ENCODE measurements at regions not wholly inside any gene's neighbourhood (a gene's known extent, or its start where the extent isn't known, plus 50 kb on each side); places are given as distances from the start of the nearest gene placed in this dataset.

GRCh38 chr1:78339490-78339889 lies 151.3 kb upstream of the PTGFR start:
- TF ChIP-seq CTCF (IDR thresholded peaks at IDR 0.05), result no peak
- TF ChIP-seq POLR2A (IDR thresholded peaks at IDR 0.05), result no peak

Measured in testis (tissue), 2 donors.